H9 (cell line): ENCODE measurements at regions not wholly inside any gene's neighbourhood (a gene's known extent, or its start where the extent isn't known, plus 50 kb on each side); places are given as distances from the start of the nearest gene placed in this dataset.

Source experiments
- DNase-seq: peaks from one replicate; pipeline ENCODE4 v3.0.0-alpha.2; 2017
- H2AFZ ChIP-seq: one replicate; pipeline ENCODE4 v1.6.1; 2013; ENCODE audit warnings: mild to moderate bottlenecking, low read length, control low read depth, moderate library complexity
- H2AK5ac ChIP-seq: 2 replicates; pipeline ENCODE4 v1.6.1; 2013; ENCODE audit warnings: low read length, control low read depth, mixed read lengths; ENCODE audit not compliant: insufficient read length
- H2BK120ac ChIP-seq: one replicate; pipeline ENCODE4 v1.6.1; 2013; ENCODE audit warnings: low read depth, mild to moderate bottlenecking, low read length, control low read depth, inconsistent platforms; ENCODE audit not compliant: poor library complexity, severe bottlenecking
- H2BK12ac ChIP-seq: 2 replicates; pipeline ENCODE4 v1.6.1; 2013; ENCODE audit warnings: low read length, control low read depth, mixed read lengths, low read depth; ENCODE audit not compliant: insufficient read length
- H2BK15ac ChIP-seq: 2 replicates; pipeline ENCODE4 v1.6.1; 2013; ENCODE audit warnings: low read depth, low read length, control low read depth
- H2BK20ac ChIP-seq: one replicate; pipeline ENCODE4 v1.6.1; 2013; ENCODE audit warnings: low read depth, mild to moderate bottlenecking, low read length, control low read depth, inconsistent platforms; ENCODE audit not compliant: poor library complexity, severe bottlenecking
- H2BK5ac ChIP-seq: 2 replicates; pipeline ENCODE4 v1.6.1; 2013; ENCODE audit warnings: low read length, control low read depth, mixed read lengths; ENCODE audit not compliant: insufficient read length
- H3K14ac ChIP-seq: 2 replicates; pipeline ENCODE4 v1.6.1; 2013; ENCODE audit warnings: low read length, control low read depth; ENCODE audit not compliant: insufficient read depth
- H3K18ac ChIP-seq: 2 replicates; pipeline ENCODE4 v1.6.1; 2013; ENCODE audit warnings: low read depth, mild to moderate bottlenecking, mixed read lengths, low read length, control low read depth; ENCODE audit not compliant: insufficient read length
- H3K23ac ChIP-seq: 2 replicates; pipeline ENCODE4 v1.6.1; 2013; ENCODE audit warnings: low read length, control low read depth, mixed read lengths, low read depth; ENCODE audit not compliant: insufficient read length
- H3K23me2 ChIP-seq: 2 replicates; pipeline ENCODE4 v1.6.1; 2013; ENCODE audit warnings: low read depth, mild to moderate bottlenecking, mixed read lengths, low read length, control low read depth; ENCODE audit not compliant: insufficient read length, poor library complexity, severe bottlenecking
- H3K27ac ChIP-seq: 2 replicates; pipeline ENCODE4 v1.5.1; 2013; ENCODE audit warnings: low read length, control low read depth, mixed read lengths, low read depth; ENCODE audit not compliant: insufficient read length
- H3K27me3 ChIP-seq: 2 replicates; pipeline ENCODE4 v1.6.1; 2013; ENCODE audit warnings: low read length, control low read depth, inconsistent platforms; ENCODE audit not compliant: insufficient read depth
- H3K4ac ChIP-seq: 2 replicates; pipeline ENCODE4 v1.6.1; 2013; ENCODE audit warnings: low read depth, mild to moderate bottlenecking, control low read depth, inconsistent platforms, low read length, moderate library complexity
- H3K4me1 ChIP-seq: 2 replicates; pipeline ENCODE4 v1.6.1; 2013; ENCODE audit warnings: low read length, control low read depth, inconsistent platforms; ENCODE audit not compliant: insufficient read depth
- H3K4me2 ChIP-seq: 2 replicates; pipeline ENCODE4 v1.6.1; 2013; ENCODE audit warnings: low read length, control low read depth, mixed read lengths; ENCODE audit not compliant: insufficient read length, insufficient read depth
- H3K56ac ChIP-seq: 2 replicates; pipeline ENCODE4 v1.6.1; 2013; ENCODE audit warnings: low read depth, mild to moderate bottlenecking, mixed read lengths, low read length, control low read depth; ENCODE audit not compliant: insufficient read length
- H3K79me1 ChIP-seq: 2 replicates; pipeline ENCODE4 v1.6.1; 2013; ENCODE audit warnings: low read depth, mild to moderate bottlenecking, moderate library complexity, low read length, control low read depth, inconsistent platforms; ENCODE audit not compliant: insufficient read depth, poor library complexity, severe bottlenecking
- H3K79me2 ChIP-seq: 2 replicates; pipeline ENCODE4 v1.6.1; 2013; ENCODE audit warnings: low read length, control low read depth, inconsistent platforms; ENCODE audit not compliant: insufficient read depth
- H3K9ac ChIP-seq: 2 replicates; pipeline ENCODE4 v1.6.1; 2013; ENCODE audit warnings: low read length, control low read depth, mixed read lengths; ENCODE audit not compliant: insufficient read length; ENCODE audit errors: extremely low read depth
- H3K9me3 ChIP-seq: one replicate; pipeline ENCODE4 v1.6.1; 2013; ENCODE audit warnings: low read depth, low read length, inconsistent platforms; ENCODE audit not compliant: control insufficient read depth
- H3T11ph ChIP-seq: one replicate; pipeline ENCODE4 v1.6.1; 2013; ENCODE audit warnings: mild to moderate bottlenecking, low read length, control low read depth, inconsistent platforms
- H4K20me1 ChIP-seq: one replicate; pipeline ENCODE4 v1.6.1; 2013; ENCODE audit not compliant: control insufficient read depth, insufficient read length, insufficient read depth
- H4K5ac ChIP-seq: 2 replicates; pipeline ENCODE4 v1.6.1; 2013; ENCODE audit warnings: low read depth, mild to moderate bottlenecking, mixed read lengths, low read length, control low read depth; ENCODE audit not compliant: insufficient read length
- H4K8ac ChIP-seq: replicated peaks from 2 replicates; pipeline ENCODE4 v1.6.1; 2013; ENCODE audit warnings: low read length, control low read depth, mixed read lengths, low read depth; ENCODE audit not compliant: insufficient read length
- H4K91ac ChIP-seq: 2 replicates; pipeline ENCODE4 v1.6.1; 2013; ENCODE audit warnings: low read depth, mild to moderate bottlenecking, moderate library complexity, mixed read lengths, low read length, control low read depth; ENCODE audit not compliant: insufficient read length
- H3K27ac Mint-ChIP-seq, 3 experiments: 2 replicates in 2 of 3; 3 replicates in 1 of 3; pipeline ENCODE4 v1.8.0; 2020 to 2021; ENCODE audit warnings: mixed read lengths in 3 of 3, mild to moderate bottlenecking in 1 of 3, moderate library complexity in 1 of 3
- H3K27me3 Mint-ChIP-seq: 2 replicates; pipeline ENCODE4 v1.8.0; 2021; ENCODE audit warnings: low read depth, mild to moderate bottlenecking, moderate library complexity, mixed read lengths
- H3K36me3 Mint-ChIP-seq, 3 experiments: 2 replicates in 2 of 3; 3 replicates in 1 of 3; pipeline ENCODE4 v1.8.0; 2020 to 2021; ENCODE audit warnings: low read depth in 3 of 3, mixed read lengths in 3 of 3; ENCODE audit not compliant: insufficient read depth in 1 of 3
- H3K4me1 Mint-ChIP-seq, 2 experiments: 2 replicates each; pipeline ENCODE4 v1.8.0; 2020; ENCODE audit warnings: mixed read lengths in 2 of 2
- H3K4me3 Mint-ChIP-seq, 2 experiments: 2 replicates in 1 of 2; 3 replicates in 1 of 2; pipeline ENCODE4 v1.8.0; 2020 to 2021; ENCODE audit warnings: mild to moderate bottlenecking in 2 of 2, mixed read lengths in 2 of 2, moderate library complexity in 1 of 2
- H3K9me3 Mint-ChIP-seq, 2 experiments: 2 replicates in 1 of 2; 3 replicates in 1 of 2; pipeline ENCODE4 v1.8.0; 2020; ENCODE audit warnings: mild to moderate bottlenecking in 2 of 2, mixed read lengths in 2 of 2, moderate library complexity in 1 of 2
- CTCF ChIP-seq: fragments of 200-600 bp; sonication (generic); conservative IDR thresholded peaks from 3 replicates; pipeline ENCODE4 v1.8.0; 2021; ENCODE audit warnings: antibody characterized with exemption, mild to moderate bottlenecking
- WGBS: extraction: QIAGEN DNeasy Blood & Tissue Kit; methylation state at CpG from one replicate; pipeline ENCODE4 v1.1.7; 2013; ENCODE audit warnings: missing lambda C conversion rate, low lambda C conversion rate, mixed read lengths; ENCODE audit not compliant: insufficient read length; ENCODE audit errors: extremely low coverage; 5-methylcytosine and 5-hydroxymethylcytosine counted together

GRCh38 chr2:167874812-167875211 is 372.6 kb downstream of the STK39 start:
- H3K4me2 ChIP-seq = no peak overlapping the region
- Mint-ChIP-seq H3K4me3 (no peak overlapping the region), H3K36me3 (peaks cover 10 to 19% (median 17%) of the 10 kb centered on the region in 3 experiments), H3K4me1 (peaks cover 9 to 10% of the 10 kb centered on the region in 2 experiments), H3K27me3 (no peaks in the 10 kb centered on the region), H3K9me3 (peaks cover 0 to 4% of the 10 kb centered on the region in 2 experiments; a peak in 1 of 5 replicates), H3K27ac (no peak overlapping the region)
- no peak overlapping the region for H2BK15ac ChIP-seq
- no peaks in the 10 kb centered on the region for H3K23me2 ChIP-seq
- H3K79me2 ChIP-seq = no peaks in the 10 kb centered on the region
- H2BK12ac ChIP-seq = no peak overlapping the region
- no peak overlapping the region for H4K5ac ChIP-seq
- H2BK5ac ChIP-seq = no peak overlapping the region
- H2BK120ac ChIP-seq = no peak overlapping the region
- no peaks in the 10 kb centered on the region for H4K20me1 ChIP-seq
- no peak overlapping the region for H2BK20ac ChIP-seq
- H3K9me3 ChIP-seq = no peaks in the 10 kb centered on the region
- H2AFZ ChIP-seq = no peak overlapping the region
- no peak overlapping the region for H3K9ac ChIP-seq
- H3K27me3 ChIP-seq = no peaks in the 10 kb centered on the region
- H4K91ac ChIP-seq = no peak overlapping the region
- H3K23ac ChIP-seq = no peak overlapping the region
- H2AK5ac ChIP-seq = no peak overlapping the region
- DNase-seq = no peak
- no peak overlapping the region for H3K4ac ChIP-seq
- TF ChIP-seq CTCF = no peak
- no peaks in the 10 kb centered on the region for H3K4me1 ChIP-seq
- no peaks in the 10 kb centered on the region for H3K79me1 ChIP-seq
- H3K56ac ChIP-seq = no peak overlapping the region
- H4K8ac ChIP-seq = no peak overlapping the region
- no peak overlapping the region for H3T11ph ChIP-seq
- H3K14ac ChIP-seq = no peak overlapping the region
- H3K18ac ChIP-seq = no peak overlapping the region
- no CpG with 5 or more reads among the region's 4 CpGs for WGBS
- H3K27ac ChIP-seq = no peak overlapping the region
